HG03575 (cell line): ENCODE measurements at regions not wholly inside any gene's neighbourhood (a gene's known extent, or its start where the extent isn't known, plus 50 kb on each side); places are given as distances from the start of the nearest gene placed in this dataset.

Experiments
- ATAC-seq: cut with Tn5 transposase; IDR thresholded peaks from one replicate; pipeline ENCODE4 v1.9.1; 2021; ENCODE audit not compliant: unreplicated experiment, insufficient number of reproducible peaks, low FRiP score; ENCODE audit errors: extremely low read depth

DNA sequence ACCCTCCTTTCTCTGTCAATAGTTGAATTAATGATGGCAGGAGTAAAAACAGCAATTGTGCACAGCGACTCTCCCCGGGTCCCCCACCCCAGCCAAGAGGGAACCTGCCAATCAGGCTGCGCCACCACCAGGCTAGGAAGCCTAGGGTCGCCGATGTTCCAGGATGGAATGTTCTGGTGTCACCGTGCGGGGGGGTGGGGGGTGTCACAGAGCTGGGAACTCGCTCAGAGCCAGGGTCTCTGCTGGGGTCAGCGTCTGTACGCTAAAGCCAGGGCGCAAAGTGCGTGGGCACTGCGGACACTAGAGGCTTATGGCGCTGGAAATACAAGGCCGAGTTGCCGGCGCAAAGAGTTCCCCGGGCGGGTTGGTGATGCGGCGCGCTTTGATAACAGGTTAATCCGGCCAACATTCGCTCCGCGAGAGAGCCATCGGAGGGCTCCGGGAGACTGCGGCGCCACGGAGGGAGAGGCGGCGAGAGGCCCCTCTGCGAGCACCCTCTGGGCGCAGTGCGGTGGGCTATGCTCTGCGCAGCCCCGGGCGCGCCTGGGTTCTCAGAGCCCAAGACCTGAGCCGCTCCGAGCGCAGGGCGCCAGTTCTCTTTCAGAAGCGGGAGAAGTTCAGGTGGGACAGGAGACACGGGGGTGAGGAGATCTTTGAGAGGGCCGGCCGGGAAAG is 192.3 kb downstream of the EMX2 start:
- no peak for ATAC-seq

DNA sequence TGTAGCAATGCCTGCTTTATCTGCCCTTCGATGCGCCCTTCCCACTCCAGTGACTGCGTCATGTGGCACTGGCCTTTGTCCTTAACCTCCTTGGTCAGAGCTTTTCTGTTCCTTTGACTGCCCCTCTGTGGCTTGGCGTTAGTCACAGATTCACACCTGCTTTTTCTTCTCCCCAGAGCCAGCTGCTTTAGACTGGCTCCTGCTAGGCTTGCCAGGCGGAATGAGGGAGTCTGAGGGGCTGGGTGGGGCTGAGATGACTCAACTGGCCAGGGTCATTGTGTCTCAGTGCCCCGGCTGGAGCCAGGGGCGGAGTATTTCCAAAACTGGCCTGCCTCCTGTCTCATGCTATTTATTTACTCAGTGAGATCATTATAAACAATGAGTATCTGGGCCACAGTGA is 194.1 kb downstream of the EMX2 start:
- ATAC-seq, result no peak

DNA sequence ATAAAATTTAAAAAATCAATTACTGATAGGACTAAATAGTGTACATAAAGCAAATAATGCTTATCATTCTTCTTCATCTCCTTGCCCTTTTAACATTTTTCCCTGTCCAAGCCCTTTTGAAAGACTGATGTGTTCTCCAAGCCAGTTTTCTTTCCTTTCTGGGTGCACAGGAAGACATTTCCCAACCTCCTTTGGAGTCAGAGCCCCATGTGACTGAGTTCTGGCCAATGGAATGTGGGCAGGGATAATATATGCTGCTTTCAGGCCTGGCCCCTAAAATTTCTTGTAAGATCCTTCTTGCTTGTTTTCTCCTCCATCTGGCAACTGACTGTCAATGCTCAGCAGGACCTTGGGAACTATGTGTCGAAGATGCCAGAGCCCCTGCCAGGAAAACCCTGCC is 197.5 kb downstream of the EMX2 start:
- ATAC-seq, result no peak

DNA sequence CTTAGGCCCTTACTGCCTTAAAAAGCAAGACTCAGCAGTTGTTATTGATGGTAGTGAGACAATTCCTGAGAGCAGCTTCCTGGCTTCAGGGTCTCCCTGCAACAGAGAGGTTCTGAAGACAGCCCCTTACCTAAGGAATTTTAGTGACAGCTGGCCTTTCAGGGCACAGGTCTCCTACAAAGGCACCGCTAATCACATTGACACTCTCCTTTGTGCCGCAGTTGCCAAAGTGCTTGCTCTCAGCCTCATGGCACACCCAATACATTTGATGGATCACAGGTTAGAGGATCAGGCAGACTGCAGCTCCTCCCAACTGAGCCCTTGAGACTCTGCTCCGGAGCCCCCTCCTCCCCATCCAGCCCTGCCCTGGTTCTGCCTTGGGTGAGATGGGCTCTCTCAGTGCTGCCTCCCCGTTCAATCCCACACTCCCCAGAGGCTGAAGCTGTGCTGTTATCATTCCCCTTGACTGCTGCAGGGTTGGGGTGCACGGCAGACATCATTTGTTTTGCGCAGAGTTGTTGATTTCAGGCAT is 198.2 kb downstream of the EMX2 start:
- ATAC-seq, result no peak

DNA sequence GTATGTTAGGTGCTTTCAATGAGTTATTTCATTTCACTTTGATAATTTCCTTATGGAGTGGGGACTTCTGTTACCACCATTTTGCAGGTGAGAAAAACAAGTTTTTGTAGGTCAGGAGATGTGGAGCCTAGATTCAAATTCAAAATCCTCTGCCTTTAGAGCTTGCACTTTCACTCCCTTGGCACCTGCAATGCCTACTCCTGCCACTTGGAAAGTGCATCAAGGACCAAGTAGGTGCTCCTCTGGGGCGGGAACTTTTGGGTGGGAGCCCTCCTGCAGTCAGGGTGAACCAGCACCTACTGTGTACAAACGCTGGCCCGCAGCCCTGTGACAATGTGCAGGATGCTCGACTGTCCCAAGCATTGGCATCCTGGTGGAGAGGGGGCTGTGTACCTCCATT is 199.0 kb downstream of the EMX2 start:
- no peak for ATAC-seq

DNA sequence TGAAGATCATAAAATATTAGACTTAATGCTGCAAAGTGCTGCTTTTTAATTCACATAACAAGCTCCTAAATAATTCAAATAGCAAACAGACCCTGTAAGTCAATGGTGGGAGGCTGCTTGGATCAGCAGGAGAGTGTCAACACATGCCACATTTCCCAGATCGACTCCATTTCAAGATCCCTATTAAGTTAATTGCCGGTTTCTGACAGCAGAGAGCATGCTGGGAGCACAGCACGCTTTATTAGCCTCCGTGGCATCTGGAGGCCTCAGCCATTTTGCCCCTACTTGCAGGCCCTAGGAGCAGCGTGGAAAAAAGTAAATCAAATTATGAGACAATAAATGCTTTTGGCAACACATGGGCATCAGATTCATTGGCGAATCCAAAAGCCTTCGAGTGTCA is 201.0 kb downstream of the EMX2 start:
- ATAC-seq, result no peak

DNA sequence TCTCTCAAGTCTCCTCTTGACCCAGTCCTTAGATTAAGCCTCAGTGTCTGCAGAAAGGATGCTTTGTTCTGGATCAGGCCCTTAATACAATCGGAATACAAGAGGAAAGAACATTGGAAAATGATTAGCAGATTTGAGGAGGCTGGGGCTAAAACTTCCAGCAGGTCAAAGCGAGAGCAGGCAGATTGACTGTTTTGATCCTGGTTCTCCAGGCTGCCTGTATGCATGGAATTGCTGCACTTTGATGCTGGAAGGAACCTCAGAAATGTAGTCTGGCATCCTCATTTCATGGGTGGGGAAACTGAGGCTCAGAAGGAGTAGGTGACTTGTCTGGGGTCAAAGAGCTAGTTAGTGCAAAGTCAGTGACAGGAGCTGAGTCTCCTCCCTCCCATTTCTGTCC is 202.8 kb downstream of the EMX2 start:
- ATAC-seq, result no peak

DNA sequence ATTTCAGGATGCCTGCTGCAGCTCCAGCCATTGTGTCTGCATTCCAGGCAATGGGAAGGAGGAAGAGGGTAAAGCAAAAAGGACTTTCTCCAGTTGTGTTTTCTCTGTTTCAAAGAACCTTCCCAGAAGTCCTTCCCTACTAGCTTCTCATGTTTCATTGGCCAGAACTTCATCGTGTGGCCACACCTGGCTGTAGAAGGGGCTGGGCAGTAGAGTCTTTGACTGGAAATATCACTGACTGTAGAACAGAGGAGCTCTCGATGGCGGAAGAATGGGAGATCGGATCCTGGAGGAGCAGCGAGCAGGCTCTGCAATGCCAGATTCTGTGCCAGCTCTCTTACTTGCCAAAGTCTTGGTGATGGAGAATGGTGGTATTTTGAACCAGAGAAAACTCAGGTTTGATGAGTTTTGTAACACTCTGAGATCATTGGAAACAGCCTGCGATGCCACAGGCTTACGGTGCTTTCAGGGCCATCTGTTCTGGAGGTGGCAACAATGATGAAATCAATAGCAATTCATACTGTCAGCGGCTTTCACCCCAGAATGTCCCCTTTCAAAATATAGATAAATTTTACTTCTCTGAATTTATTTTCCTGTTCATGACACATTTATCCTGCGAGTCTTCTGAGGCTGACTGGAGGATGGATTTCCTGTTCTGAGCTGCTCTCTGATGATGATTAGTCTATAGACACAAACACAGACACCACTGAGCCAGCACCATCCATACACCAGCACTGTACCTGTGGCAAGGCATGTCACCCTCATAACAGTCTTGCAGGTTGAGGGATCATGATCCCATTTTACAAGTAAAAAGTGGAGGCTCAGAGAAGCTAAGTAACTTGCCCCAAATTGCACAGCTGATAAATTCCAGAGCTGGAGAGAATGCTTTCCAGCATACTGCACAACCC is 204.2 kb downstream of the EMX2 start:
- ATAC-seq, result no peak

DNA sequence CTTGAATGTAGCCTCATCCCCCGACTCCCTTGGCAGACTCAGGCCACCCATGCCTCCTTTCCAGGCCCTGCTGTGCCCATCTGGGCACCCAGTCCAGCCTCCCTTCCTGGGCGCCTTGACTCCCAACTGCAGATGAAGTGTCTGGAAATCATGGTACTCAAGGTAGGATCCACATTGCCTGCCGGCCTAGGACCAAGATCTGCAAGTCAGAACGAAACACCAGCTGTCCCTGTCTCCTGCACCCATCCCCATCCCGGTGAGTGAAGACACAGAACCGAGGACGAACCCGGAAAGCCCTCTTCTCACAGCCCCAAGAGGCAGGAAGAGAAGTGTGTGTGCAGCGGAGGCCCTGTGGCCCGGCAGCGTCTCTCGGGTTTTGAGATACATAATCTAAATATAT is 205.1 kb downstream of the EMX2 start:
- no peak for ATAC-seq

DNA sequence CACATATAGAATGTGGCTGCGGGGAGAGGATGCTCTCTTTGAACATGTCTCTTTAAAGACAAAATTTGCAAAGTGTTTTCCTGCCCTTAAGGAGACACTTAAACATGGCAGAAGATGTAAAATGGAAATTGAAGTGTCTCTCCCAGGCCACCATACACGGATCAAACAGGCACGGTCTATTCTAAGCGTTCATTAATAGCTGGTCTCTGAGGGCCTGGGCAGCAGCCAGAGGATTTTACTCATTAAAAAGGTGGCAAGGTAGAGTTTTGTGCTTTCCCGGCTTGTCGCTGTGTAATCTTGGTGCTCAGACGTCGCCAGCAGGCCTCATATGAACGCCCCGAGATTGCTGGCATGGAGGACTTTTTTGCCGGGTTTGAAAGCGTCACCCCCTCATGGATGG is 205.5 kb downstream of the EMX2 start:
- no peak for ATAC-seq

DNA sequence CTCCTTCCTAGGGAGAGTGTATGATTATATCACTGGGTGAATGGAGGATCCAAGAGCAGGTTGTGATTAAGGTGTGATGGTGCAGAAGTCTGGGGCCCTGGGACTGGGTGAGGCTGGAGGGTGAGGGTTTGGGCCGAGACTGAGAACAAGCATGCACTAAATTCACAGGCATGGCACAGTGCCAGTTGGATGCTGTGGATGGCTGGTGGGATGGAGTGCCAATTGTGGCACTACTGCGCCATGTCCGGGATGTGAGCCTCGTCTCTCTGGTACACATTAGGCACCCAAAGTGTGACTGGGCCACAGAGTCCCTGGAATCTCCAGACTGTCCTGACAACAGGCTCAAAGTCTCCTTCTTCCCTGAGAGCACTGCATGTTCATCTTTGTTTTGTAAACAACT is 208.1 kb downstream of the EMX2 start:
- ATAC-seq, result no peak

DNA sequence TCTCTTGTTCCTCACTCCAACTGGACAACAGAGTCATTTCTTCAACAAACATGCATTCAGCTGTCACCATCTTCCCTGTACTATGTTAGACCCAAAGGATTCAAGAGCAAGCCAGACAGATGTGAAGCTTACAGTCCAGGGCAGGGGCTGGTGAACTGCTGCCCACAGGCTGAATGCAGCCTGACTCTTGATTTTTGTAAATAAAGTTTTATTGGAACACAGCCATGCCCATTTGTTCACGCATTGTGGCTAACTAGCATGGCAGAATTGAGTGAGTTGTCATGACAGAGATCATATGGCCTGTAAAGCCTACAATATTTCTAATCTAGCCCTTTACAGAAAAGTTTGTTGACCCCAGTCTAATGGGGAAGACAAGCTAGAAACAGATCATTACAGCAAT is 208.7 kb downstream of the EMX2 start:
- ATAC-seq, result no peak

DNA sequence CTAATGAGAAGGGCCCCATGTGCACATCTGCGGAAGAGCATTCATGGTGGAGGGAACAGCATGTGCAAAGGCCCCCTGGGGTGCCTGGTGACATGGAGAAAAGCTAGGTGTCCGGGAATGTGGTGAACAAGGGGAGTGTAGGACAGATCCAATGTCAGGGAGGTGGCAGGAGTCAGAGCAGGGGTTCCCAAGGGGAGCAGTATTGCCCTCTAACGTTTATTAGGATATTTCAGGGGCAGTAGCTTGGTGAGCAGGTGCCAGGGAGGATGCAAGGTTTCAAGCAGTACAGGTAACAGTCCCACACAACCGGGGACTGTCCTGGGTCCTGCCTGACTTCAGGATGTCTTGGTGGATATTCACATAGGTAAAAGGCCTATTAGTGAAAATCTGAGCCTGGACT is 209.6 kb downstream of the EMX2 start:
- ATAC-seq, result no peak

DNA sequence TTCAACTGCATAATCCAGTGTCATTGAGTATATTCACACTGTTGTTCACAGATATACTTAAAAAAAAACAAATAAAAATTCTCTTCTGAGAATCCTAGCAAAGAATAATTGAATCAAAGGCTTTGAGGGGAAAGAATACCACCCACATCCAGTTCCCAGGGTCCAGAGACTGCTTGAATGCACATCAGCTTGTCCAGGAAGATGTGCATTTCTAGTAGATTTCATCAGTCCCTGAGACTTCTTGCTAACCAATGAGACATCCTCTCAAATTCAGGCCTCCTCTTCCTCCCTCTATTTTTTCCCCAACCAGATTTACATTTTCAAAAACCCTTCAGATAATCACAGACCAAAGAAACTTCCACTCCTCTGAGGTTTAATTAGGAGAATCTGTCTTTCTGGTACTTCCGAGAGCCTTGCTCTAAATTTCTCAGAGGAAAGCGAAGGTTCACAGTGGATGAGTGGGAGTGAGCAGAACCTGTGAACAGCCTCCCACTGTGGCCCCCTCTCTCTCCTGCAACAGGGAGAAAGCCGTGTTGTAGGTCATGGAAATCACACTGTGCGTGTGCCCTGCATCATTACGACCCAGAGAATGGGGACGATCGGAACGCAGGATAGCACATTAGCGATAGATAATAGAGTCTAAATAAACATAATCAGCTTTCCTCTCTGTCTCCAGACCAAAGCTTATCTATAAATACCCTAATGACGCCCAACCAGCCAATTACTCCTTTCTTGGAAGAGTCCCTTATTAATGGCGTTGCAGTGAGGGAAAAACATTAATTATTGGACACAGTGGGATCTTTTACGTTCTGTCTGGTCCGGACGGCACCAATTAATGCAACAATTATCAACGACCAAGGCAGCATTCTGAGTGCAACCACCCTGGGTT is 212.5 kb downstream of the EMX2 start:
- ATAC-seq, result no peak

DNA sequence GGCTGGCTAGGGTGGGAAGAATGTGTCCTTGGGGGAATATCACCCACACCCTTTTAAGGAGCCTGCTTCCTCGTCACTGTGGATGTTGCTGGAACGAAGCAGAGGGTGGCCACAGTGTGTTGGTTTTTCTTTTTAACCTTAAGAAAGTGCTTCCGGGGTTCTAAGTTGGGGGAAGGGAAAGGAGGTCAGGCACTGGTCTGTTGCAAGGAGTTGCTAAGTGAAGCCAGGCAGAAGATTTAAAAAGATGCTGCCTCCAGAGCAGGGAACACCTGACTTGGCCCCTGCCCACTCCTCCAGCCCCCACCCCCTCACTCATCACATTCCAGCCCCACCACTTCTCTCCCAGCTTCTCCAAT is 213.1 kb downstream of the EMX2 start:
- ATAC-seq, result no peak

DNA sequence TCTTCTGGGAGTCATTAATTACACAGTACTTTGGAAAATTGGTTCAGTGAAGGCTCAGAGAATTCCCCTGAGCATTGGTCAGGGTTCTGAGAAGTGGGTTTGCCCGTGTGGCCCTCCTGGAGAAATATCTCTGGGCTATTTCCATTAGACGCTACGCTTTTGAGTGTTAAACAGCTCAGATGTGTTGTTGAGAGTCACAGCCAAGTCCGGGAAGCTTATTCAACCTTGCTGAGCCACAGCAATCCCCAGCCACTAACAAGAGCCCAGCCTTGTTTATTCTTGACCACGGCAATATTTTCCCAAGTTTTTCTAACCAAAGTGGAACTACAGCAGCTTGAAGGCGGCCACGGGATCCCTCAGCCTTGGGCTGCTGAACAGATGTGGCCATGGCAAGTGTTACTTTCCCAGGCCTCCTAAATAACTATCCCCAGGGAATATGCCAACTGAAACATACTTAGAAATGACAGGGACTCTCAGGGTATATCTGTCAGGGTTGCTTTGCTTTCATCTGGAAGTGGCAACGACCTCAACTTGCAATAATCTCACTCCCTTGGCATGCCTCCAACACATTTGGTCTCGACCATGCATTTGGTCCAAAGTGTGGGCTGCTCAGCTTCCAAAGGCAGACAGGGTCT is 214.7 kb downstream of the EMX2 start:
- ATAC-seq, result no peak

DNA sequence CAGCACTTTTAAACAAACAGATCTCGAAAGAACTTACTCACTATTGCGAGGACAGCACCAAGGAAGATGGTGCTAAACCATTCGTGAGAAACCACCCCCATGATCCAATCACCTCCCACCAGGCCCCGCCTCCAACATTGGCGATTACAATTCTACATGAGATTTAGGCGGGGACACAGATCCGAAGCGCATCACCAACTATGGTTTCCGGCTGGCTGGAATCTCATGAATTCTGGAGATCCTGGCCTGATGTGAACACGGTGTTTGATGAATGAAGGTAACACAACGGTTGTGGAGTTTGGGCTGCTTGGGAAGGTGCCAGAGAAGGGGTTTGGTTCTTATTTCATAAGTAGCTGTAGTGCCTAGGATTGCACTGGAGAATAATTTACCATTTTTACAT is 216.7 kb downstream of the EMX2 start:
- no peak for ATAC-seq

DNA sequence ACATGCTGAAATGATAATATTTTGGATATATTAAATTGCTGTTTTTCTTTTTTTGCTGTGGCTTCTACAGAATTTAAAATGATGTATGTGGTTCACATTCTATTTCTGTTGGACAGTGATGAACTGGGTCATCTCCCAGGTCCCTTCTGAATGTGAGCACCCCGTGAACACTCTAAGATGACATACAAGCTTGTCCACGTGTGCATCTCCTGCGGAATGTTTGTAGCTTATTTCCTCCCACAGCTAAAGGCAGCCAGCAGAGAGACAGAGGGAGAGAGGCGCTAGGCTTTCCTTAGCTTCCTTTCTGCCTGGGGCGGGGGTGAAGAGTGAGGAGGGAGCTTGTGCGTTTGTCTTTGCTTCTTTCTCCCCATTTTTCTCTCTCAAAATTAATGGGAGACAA is 219.1 kb downstream of the EMX2 start:
- no peak for ATAC-seq
